Activated CD4-positive, alpha-beta T cell treated with anti-CD3 and anti-CD28 coated beads, Interleukin-2, amount 50 U/mL, for 16 hours (primary cell): ENCODE measurements at regions not wholly inside any gene's neighbourhood (a gene's known extent, or its start where the extent isn't known, plus 50 kb on each side); places are given as distances from the start of the nearest gene placed in this dataset.

Source experiments
- DNase-seq: peaks from one replicate; pipeline ENCODE4 v3.0.0-alpha.2; 2020

DNA sequence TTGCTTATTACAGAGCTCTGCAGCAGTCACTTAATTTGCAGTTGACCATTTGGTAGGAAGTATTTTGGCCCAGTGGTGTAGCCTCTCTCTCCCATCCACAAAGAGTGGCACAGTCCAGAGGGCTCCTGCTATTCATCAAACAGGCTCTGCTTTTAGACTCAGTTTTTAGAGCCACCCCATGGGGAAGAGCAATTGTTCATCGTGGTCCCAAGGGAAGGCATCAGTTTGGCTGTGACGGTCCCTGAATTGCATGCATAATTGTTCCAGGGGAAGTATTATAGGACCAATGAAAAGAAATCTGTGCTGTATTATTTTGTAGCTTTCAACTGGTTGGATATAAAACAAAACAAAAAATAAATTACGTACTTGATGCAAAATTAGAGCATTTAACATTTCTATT, 799.0 kb downstream of the DACH1 start:
- DNase-seq = no peak

DNA sequence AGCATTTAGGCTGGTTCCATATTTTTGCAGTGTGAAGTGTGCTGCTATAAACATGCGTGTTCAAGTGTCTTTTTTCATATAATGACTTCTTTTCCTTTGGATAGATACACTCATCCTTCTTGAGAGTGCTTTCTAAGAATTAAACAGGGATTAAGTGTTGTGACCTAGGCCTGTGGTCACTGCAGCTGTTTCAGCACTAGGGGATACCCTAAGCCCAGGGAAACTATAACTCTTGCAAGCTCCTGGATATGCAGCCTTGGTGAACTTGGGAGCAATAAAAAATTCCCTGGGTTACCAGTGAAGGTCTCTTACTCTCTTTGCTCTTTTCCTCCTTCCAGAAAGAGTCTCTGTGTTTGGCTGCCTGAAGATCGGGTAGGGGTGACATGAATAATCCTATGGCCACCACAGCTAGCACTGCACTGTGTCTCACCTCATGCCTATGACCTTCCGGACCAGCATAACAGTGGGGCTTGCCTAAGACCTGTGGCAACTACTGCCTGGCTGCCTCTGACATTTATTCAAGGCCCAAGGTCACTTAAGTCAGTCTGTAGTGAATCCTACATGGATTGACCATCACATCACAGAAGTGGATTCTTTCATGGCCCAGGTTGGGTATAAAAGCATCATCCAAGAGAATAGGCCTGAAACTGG, 799.7 kb downstream of the DACH1 start:
- DNase-seq = no peak

DNA sequence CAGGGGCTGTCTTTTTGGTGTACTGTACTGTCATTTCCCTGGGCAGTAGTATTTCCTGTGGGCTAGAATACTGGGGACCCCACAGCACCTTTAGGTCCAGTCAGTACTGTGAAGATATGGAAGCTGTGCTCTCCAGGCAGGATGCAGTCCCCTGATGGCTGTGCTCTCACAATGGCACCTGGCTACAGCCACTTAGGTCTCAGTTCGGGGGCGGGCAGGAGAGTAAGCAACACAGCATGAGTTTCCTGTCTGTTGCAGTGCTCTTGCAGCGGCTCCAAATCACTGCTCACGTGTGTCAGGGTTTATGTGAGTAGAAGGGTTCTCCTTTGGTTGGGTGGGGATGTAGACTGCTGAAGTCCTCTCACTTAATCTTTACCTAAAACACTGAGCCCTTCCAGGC, 810.4 kb downstream of the DACH1 start:
- no peak for DNase-seq

DNA sequence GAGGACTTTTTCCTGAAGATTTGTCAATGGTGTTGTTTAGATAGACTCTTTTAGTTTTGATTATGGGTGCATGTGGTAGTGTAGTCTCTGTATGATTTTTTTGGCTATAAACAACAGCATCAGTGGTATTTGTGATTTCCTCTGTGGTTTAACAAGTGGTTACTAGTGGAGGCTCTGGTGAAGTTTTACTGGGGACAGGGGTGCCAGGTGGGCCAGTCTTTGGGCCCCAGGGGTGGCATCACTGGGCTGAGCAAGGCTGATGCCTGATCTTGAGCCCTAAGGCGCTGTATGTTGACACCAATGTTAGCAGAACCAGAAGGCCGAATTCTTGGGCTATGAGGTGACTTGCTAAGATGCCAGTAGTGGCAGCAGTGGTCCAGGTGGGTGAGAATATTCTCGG, 811.4 kb downstream of the DACH1 start:
- DNase-seq = no peak

DNA sequence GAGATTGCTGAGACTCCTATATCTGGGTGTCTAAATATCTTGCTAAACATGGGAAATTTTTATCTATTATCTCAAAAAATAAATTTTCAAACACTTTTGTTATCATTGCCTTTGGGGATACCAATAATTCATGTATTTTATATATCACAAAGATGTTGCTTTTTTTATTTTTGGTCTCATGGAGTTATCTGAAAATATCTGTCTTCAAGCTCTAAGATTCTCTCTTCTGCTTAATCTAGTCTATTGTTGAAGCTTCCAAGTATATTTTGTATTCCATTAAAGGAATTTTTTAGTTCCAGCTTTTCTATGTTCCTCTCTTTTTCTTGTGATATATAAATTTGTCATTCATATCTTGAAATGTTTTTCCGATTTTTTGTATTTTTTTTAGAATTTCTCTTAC, 812.0 kb downstream of the DACH1 start:
- DNase-seq = no peak

DNA sequence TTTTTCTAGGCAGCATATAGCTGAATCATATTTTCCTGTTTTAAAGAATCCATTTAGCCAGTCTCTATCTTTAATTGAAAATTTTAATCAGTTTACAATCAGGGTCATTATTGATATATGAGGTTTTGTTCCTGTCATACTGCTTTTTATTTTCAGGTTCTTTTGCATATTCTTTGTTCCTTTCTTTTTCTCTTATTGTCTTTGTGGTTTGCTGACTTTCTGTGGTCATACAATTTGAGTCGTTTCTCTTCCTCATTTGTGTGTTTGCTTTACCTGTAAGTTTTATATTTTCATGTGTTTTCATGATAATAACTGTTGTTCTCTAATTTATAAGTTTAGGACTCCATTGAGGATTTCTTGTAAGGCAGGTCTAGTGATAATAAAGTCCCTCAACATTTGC, 812.6 kb downstream of the DACH1 start:
- DNase-seq = no peak

DNA sequence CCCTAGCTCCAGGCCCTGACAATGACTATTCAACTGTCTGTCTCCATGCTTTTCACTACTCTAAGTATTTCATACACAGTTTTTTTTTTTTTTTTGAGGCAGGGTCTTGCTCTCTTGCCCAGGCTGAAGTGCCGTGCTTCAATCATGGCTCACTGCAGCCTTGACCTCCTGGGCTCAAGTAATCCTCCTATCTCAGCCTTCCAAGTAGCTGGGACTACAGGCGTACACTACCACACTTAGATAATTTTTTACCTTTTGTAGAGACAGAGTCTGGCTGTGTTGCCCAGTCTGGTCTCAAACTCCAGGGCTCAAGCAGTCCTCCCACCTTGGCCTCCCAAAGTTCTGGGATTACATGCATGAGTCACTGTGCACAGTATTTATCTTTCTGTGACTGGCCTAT, 815.4 kb downstream of the DACH1 start:
- DNase-seq = no peak

DNA sequence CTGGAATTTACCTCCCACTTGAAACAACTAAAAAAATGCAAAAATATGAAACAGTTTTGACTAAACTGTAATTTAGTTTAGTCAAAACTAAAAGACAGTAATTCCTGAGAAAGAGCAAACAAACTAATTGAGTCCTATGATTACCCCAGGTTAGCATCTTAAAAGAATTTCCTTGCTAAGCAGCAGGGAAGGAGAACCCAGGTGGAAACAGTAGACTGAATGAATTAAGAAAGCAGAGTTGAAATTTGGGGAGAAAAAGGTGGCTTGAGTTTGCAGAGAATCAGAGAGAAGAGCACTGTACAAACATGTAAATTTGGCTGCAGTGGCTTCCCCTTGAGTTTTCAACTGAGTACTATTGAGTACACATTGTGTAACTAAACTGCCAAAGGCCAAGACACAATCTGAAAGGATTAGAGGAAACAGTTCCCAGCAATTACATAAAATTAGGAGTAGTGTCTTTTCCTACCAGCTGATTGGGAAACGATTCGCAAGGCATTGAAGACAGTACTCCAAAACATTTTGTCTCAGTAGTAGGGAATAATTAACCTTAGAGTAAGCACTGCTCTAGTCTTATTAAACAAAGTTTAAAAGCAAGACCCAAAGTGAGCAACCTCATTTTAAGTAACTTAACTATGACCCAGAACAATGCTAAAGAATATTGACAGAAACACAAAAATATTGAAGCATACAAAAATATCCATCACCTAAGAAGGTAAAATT, 820.5 kb downstream of the DACH1 start:
- no peak for DNase-seq

DNA sequence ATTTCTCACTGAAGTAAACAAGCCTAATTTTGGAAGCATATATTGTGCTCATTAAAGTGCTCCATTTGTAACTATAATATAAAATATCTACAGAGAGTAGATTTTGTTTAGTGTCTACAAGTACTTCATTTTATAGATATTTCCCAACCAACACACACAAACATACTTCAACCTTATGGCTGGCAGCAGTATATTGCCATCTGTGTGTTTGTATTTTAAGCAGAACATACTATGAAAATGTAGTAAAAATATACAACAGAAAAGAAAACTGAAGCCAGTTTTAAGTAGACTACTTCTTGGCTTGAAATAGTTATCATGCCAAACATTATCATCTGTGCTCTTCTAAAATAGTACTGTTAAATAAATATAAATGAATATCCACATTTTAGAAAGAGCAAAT, 821.9 kb downstream of the DACH1 start:
- no peak for DNase-seq

DNA sequence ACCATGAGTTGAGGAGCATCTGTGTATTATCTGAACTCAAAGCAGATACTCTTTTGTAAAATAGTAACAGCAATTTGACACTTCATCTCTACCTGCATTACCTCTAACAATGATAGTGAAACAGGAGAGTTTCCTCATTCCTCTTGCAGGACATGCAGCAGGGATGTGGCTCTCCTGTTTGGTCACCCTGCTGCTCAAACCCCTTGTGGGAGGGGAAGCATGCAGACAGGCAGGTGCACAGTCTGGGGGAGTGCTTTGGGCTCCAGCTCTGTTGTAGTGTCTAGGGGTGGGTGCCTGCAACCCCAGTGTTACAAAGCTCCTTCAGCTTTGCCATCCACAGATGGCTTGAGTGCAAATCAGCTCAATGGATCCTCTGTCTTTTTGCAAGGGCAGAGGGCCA, 827.6 kb downstream of the DACH1 start:
- no peak for DNase-seq

DNA sequence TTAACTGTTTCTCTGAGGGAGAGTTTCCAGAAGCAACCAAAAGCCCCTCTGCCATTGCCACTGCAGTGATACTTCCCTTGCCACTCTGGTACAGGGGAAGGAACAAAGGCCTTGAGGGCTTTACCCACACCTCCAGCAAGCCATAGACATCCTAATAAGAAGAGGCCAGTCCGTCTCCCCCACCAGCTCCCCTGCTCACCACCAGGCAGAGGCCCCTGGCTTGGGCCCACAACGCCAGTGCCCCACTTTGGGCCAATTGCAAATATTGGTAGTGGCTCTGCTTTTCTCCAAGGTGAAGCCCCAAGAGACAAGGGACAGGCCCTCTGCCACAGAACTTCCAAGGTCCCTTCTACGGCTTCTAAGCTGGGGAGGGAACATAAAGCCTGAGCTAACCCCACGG, 833.0 kb downstream of the DACH1 start:
- DNase-seq = no peak

DNA sequence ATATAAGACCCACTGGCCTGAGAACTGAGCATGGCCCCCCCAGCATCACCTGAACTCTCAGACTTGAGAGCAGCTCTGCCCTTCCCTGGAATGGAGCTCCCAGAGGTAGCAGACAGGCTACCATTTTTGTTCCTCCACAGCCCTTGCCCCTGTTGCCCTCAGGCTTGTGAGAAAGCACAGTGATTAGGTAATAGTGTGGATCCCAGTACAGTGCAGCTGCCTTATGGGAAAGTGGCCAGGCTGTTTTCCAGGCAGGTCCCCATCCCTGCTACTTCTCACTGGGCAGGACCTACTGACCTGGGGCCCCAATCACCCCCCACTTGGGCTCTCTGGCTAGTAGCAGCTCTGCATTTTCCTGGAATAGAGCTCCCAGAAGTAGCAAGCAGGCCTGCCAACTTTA, 834.0 kb downstream of the DACH1 start:
- no peak for DNase-seq

DNA sequence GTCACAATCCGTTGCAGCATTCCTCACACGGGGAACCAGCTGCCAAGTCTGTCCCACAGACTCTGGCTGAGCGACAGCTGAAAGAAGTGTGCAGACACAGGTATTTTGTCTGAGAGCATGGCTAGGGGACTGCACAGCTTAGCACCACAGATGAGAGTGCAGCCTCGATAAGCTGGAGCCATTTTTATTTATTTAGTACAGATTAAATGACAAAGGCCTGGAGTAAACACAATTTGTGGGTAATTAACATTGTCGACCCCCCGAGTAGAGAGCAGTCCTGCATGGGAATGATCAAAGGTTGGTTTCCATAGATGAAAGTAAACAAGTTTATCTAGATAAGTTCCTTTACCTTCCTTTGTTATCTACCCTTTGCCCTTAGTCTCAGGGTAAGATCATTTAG, 836.2 kb downstream of the DACH1 start:
- no peak for DNase-seq

DNA sequence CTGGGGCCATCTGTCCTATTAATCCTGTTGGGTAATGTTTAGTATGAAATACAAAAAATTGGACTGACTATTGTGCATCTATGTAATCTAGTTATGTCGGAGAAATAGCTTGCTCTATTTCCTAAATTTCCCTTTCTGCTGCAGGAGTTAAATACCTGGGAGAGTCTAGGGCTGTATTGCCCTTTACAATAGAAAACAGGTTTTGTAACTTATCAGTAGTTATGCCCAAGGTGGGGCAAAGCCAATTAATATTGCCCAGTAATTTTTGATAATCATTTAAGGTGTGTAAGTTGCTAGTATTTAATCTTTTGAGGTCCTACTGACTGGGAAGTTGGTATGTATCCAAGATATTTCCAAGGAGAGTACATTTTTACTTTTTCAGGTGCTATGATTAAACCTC, 838.1 kb downstream of the DACH1 start:
- no peak for DNase-seq

DNA sequence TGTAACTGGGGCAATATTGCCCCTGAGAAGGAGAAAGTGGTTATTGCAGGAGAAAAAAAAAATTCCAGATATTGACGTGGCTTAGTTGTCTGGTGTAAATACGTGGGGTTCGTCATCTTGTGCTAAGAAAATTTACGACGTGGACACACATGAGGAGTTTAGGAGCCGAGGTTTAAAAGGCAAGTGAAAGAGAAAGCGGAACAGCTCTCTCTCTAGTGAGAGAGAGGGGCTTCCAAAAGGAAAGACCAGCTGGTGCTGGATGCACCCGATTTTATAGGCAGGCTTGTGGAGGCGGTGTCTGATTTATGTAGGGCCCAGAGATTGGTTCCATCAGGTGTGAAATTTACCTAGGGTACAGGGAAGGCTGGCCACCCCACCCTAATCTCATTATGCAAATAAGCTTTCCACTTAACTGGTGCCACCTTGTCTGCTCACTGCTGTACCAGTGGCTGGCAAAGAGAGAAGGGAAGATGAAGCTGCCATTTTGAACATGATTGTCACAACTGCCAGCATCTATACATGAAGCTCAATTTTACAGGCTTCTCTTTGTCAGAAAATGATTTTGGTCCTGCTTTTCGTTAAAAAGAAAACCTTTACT, 845.1 kb downstream of the DACH1 start:
- DNase-seq = no peak

DNA sequence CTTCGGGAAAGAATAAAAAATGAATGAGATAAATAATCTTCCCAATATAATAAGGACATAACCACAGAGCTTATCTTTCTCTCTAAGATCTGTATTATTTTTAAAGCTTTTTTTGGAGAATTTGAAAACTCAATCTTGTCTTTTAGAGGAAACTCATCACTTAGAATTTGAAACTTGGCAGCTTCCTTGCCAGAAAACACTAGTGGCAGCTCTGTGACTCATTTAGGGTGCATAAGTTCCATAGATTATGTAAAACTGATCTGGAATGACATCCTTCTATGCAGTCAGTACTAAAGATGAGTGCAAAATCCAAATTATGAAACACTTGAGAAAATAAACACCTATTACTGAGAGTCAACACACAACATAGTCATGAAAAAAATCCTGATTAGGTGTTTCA, 848.0 kb downstream of the DACH1 start:
- DNase-seq = no peak

DNA sequence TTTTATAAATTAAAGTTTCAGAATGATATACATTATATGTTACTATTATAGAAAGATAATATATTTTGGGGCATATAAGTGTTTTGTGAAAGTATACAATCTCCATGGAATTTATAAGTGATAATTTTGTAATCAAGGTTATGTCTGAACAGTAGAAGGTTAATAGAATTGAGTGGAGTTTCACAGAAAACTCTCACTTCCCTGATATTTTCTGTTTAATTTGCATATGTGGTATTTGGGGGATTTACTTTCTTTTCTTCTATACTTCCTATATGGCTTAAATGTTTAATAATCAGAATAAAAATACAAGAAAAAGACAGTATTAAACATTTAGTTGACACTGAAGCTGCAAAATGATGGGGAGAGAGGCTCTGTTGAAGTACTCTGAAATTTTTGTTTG, 848.5 kb downstream of the DACH1 start:
- no peak for DNase-seq

DNA sequence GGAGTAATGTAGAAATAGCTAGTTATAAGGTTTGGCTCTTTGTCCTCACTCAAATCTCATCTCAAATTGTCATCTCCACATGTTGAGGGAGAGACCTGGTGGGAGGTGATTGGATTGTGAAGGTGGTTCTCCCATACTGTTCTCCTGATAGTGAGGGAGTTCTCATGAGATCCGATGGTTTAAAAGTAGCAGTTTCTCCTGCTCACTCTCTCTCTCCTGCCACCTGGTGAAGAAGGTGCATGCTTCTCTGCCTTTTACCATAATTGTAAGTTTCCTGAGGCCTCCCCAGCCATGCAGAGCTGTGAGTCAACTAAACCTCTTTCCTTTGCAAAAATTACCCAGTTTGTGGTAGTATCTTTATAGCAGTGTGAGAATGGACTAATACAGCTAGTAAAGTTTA, 849.4 kb downstream of the DACH1 start:
- no peak for DNase-seq

DNA sequence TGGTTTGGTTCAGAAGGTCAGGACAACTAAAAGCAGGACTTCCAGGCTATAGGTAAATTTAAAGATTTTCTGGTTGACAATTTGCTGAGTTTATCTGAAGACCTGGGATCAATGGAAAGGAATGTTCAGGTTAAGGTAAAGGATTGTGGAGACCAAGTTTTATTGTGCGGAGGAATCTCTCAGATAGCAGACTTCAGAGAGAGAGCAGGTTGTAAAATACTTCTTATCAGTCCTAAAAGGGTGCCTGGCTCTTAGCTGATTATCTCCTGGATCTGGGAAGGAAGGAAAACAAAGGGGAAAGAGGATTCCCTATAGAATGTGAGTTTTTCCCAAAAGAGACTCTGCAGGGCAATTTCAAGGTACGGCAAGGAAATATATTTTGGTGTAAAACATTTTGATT, 851.5 kb downstream of the DACH1 start:
- DNase-seq = no peak

DNA sequence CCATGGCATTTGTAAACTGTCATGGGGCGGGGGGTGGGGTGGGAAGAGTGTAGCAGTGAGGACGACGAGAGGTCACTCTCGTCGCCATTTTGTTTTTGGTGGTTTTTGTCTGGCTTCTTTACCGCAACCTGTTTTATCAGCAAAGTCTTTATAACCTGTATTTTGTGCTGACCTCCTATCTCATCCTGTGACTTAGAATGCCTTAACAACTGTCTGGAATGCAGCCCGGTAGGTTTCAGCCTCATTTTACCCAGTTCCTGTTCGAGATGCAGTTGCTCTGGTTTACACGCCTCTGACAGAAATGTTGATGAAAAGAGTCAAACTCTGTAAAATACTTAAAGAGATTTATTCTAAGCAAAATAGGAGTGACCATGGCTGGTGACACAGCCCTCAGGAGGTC, 852.0 kb downstream of the DACH1 start:
- no peak for DNase-seq

DNA sequence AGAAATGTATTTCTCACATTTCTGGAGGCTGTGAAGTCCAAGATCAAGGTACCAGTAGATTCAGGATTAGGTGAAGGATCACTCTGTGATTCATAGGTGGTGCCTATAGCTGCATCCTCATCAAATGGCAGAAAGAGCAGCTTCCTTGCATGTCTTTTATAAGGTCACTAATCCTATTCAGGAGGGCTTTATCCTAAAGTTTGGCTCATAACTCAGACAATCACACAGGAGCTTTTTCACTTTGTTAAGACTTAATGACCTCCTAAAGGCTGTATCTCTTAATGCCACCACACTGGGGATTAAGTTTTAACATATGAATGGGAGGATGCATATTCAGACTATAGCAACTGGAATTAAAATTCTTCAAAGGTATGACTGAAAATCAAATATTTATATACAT, 861.1 kb downstream of the DACH1 start:
- no peak for DNase-seq

DNA sequence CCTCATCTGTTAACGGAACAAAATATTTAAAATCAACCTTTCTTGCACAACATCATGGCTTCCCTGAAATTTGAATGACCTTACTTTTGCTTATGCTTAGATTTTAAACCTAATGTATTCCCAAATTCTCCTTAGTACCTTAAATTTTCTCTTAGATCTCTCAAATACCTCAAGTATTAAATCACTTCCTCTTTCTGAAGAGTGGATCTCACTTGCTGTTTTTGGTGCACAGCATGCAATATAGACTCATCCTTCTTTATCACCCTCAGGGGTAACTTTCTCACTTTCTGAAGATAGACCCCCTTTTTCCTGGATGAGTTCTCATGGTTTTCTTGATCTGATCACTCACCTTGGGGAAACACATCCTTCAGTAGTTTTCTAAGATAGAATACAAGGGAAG, 871.7 kb downstream of the DACH1 start:
- DNase-seq = no peak

DNA sequence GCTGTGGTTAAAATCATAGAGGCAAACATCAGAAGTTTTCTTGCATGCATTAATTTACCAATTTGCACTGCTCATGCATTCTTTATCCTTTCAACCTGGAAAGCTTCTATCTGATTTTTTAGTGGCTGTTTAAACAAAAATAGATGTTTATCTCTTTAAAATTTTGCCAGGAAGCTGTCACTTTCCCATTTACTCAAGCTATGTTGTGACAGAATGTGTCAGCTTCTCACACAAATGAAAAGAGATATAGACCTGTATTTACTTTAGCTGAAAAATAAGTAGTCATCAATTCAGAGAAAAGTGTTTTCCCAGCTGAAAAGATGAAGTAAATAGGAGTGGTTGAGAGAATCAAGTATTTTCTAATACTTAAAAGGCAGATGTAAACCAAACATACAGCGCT, 872.8 kb downstream of the DACH1 start:
- DNase-seq = no peak

DNA sequence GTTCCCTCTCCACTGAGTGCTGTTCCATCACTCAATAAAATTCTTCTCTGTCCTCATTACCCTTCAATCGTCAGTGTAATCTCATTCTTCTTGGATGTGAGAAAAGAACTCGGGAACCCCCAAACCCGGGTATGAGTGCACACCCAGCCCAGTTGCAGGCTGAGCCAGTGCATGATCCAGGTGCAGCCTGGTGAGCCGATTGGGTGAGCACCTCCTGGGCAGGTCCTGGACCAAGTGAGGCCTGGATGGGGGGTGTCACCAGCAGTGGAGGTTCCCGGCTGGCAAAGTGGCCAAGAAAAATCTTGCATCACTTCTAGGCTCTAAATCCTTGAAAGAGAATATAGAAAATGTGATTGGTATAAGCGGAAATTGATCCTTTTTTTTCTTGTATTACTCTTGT, 878.8 kb upstream of the KLHL1 start:
- no peak for DNase-seq

DNA sequence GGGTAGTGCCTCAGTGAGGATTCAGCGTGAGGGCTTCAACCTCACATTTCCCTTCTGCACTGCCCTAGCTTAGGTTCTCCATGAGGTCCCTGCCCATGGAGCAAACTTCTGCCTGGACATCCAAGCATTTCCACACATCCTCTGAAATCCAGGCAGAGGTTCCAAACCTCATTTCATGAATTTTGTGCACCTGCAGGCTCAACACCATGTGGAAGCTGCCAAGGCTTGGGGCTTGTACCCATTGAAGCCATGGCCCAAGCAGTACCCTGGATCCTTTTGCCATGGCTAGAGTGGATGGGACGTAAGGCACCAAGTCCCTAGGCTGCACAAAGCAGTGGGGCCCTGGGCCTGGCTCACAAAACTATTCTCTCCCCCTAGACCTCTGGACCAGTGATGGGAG, 877.1 kb upstream of the KLHL1 start:
- no peak for DNase-seq
